ENCODE measurements at regions not wholly inside any gene's neighbourhood (a gene's known extent, or its start where the extent isn't known, plus 50 kb on each side); places are given as distances from the start of the nearest gene placed in this dataset.

DNA sequence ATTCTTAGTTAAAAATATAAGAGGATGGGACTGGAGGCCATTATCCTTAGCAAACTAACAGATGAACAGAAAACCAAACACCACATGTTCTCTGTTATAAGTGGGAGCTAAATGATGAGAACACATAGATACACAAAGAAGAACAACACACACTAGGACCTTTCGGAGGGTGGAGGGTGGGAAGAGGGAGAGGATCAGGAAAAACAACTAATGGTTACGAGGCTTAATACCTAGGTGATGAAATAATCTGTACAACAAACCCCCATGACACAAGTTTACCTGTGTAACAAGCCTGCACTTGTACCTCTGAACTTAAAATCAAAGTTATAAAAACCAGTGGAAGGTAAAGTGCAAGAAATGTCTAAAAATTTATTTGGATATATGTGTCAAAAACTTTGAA, 1047.4 kb upstream of the C9orf72 start:
- DNase-seq (ENCODE audit: low spot score), result no peak

- DNase-seq (ENCODE audit: low spot score), result no peak
Observed at GRCh38 chr9:28624771-28625170, 1051.5 kb upstream of the C9orf72 start.

- DNase-seq (ENCODE audit: low spot score), result no peak
Observed at GRCh38 chr9:28628031-28628430, 1054.8 kb upstream of the C9orf72 start.

DNA sequence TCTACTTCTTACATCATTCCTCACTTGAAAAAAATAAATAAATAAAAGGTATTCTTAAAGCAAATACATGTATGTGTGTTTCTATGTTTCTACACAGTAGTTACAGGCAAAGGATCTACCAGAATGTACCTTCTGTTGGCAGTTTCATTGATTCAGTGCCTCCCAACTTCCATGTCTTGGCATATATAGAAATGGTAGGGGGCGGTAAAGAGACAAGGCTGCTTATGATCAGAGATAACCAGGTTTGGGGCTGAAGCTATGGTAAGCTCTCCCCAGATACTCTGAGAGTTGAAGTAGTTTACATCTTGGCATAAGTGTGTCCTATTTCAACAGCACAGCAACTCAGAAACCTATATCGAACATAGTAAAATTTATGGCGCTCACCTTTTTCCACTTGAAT, 1075.4 kb upstream of the C9orf72 start:
- no peak for DNase-seq (ENCODE audit: low spot score)

DNA sequence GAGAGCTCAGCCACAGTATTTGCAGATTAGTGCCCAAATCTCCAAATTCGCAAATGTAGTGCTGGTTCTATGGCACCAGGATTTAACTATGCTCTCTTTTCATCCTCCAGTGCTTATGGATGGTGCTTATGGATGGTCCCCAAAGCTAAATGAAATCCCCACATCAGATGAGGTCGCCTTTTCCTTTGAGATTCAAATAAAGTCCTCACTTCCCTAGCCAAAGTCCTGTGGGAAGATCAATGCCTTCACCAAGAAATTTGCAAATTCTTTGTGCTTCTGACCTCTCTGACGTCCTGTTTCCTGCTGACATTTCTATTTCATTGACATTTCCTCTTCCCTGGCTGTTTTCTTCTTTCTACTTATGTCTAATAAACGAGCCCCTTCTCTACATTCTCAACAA, 1077.0 kb upstream of the C9orf72 start:
- no peak for DNase-seq (ENCODE audit: low spot score)

DNA sequence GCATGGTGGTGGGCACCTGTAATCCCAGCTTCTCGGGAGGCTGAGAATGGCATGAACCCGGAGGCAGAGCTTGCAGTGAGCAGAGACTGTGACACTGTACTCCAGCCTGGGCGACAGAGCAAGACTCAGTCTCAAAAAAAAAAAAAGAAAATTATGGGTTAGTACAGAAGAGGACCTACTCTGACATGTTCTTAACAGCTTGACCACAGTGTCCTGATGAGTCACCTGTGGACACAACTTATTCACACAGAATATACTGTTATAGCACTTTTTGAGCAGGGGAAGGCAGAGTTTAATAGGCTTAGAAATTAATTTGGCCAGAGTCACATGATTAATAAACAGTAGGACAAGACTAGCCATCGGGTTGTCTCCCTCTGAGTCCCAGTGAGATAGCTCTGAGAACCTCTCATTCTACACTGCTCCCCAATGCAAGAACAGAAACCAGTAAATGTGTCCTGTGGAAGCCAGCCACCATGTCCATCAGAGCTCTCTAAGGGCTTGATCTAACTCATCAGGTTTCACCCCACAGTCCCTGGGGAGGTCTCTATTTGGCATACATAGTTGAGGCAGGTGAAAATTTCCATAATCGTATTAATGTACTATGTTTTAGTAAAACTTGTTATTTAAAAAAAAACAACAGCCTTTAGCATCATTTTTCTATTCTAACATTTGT, 1077.9 kb upstream of the C9orf72 start:
- DNase-seq (ENCODE audit: low spot score), result peak; percentile 16

- DNase-seq (ENCODE audit: low spot score), result no peak
Observed at GRCh38 chr9:28653216-28653615, 1079.9 kb upstream of the C9orf72 start.

- DNase-seq (ENCODE audit: low spot score), result no peak
Observed at GRCh38 chr9:28656727-28657126, 1083.4 kb upstream of the C9orf72 start.

DNA sequence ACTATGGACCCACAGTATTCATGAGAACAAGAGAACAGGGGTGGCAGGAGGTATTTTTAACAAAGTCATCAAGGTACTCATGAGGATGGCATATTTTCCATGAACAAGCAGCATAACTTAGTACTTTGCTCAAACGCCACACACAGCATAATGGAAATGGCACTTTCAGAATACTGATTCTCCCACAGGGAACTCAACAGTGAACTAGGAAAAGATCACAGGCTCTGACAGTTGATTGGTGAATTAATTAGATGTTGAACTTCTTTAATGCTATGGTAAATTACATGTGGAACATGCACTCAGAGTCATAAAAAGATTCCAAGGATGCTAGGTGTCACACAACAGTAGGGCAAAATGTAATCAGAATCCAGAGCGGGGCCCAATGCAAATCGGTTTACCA, 1088.6 kb upstream of the C9orf72 start:
- DNase-seq (ENCODE audit: low spot score), result no peak

DNA sequence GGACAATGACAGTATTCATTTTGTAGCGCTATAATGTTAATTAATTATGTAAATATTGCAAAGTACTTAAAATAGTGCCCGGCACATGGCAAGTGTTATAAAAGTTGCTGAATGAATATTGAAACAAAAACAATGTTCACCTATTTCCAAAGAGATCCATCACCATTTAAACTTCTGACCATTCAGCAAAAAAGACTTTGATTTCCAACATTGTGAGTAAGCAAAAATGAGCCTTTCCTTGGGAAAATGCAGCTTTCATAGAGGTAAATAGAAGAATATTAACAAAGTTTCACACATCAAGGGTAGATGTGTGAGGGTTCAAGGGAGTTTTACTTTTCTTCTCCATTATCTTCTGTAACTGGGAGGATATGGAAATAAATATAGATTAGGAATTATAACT, 1089.4 kb upstream of the C9orf72 start:
- no peak for DNase-seq (ENCODE audit: low spot score)

DNA sequence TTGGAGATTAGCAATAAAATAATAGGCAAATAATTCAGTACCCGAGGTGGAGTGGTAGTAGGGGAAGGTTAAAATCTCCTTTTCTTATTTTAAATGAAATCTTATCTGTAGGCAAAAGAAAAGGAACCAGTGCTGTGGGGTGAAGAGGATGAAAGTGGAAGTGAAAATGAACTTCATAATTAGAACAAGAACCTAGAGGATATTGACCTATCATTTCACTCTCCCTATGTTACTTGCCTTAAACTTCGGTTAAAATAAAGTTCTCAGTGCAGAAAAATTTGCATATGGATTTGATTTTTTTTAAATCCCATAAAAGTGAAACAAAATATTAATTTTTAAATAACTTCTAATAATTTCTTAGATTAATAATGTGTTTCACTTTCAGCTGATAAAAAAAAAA, 1094.9 kb upstream of the C9orf72 start:
- no peak for DNase-seq (ENCODE audit: low spot score)

- no peak for DNase-seq (ENCODE audit: low spot score)
Observed at GRCh38 chr9:28671000-28671399, 1097.7 kb upstream of the C9orf72 start.

GRCh38 chr9:28678097-28678496, 1104.8 kb upstream of the C9orf72 start:
- DNase-seq (ENCODE audit: low spot score), result peak; percentile 9

DNA sequence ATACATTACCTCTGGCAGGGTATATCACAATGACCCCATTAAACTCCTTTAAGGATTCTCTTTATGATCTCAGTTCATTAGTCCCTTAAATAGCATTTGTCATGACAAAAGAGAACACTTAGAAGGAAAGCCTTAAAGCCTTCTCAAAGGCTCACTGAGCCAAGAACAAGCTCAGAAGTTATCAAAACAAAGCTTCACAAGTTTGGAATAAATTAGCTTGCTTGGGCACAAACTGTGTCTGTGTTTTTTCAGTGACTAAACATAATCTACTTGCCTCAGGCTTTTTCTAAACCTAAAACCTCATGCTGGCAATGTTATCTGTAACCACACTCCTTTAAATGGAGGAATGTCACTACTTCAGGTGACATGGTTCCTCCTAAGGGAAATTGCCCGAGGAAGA, 1114.9 kb upstream of the C9orf72 start:
- DNase-seq (ENCODE audit: low spot score), result peak; percentile 50

DNA sequence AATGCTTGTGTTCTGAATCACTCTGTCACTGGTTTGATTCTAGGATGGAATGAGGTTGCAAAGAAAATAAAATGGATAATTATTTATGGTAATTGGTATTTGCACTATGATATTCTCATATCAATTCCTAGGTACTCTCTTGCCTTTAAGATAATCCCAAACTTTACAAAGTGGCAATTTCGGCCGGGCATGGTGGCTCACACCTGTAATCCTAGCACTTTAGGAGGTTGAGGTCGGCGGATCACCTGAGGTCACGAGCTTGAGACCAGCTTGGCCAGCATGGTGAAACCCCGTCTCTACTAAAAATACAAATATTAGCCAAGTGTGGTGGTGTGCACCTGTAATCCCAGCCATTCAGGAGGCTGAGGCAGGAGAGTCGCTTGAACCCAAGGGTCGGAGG, 1118.7 kb upstream of the C9orf72 start:
- DNase-seq (ENCODE audit: low spot score), result no peak

DNA sequence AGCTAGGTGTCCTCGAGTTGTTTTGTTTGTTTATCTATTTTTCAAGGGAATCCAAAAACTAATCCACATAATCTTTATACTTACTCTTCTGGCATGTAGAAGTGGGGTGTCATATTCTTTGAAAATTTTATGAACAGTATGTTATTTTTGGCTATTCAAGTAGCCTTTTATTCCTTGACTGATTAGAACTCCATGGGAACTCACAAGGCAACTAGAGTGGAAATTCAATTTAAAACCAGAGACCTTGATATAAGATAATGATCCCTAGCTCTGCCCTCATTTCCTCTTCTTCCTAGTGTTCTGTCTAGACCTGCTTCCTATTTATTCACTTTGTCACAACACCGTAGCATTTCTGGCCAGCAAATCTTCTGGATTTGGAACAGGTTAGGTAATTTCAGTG, 1123.7 kb upstream of the C9orf72 start:
- DNase-seq (ENCODE audit: low spot score), result no peak

DNA sequence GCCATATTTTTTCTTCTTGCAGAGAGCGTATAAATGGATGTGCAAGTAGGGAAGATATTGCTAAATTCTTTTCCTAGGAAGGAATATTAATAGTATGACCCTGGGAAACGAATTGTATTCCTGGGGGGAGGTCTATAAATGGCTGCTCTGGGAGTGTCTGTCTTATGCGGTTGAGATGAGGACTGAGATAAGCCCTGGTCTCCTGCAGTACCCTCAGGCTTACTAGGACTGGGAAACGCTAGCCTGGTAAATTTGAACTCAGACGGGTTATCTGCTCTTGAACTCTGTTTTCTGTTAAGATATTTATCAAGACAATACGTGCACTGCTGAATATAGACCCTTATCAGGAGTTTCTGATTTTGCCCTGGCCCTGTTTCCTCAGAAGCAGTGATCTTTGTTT, 1126.4 kb upstream of the C9orf72 start:
- DNase-seq (ENCODE audit: low spot score), result no peak

DNA sequence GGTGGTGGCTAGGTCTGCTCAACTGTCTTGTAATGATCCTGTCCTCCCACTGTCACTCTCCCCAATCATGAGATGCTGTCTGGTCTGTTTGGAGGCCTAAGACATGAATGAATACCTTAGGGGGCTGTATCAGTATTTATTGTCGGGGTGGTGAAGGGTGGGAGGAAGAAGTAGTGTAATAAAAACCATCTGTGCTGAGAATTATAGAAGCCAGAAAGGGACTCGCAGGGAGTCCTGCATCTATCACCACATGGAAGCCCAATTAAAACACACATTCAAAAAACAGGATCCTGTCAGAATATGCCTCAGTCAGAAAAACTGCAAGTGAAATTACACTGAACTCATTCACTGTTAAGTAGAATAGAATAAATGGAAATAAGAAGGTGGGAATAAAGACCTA, 1134.3 kb upstream of the C9orf72 start:
- no peak for DNase-seq (ENCODE audit: low spot score)

DNA sequence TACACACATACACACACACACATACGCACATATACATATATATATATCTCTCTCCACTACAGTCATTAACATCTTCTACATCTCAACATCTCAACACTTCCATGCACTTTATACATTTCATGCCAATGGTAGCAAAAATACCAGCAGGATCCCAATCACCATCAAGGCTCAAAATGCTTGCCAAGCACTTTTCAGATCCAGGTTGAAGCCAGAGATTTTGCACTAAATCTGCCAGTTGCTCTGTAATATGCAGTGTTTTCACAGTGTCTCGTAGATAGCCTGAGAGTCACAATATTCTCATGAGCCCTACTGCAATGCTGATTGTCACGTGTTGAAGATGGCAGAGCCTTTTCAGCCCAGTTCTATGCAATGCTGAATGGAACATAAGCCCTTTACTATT, 1140.9 kb upstream of the C9orf72 start:
- DNase-seq (ENCODE audit: low spot score), result no peak

DNA sequence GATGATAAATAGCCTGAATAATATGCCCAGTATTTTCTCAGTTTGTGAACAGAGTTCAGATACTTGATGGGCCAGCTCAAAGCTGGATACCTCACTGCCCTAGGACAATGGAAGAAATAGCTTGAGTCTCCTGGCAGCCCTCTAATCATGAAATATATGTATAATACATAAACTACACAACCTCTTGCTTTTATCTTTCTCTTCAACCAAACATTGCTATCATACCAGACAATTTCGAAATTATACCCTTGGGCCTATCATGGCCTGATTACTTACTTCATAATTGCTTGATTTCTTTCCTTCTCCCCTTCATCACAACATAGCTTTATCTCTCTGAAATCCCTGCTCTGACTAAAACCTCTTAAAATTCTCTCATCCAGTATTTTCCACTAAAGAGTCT, 1144.9 kb upstream of the C9orf72 start:
- no peak for DNase-seq (ENCODE audit: low spot score)

GRCh38 chr9:28720746-28721145, 1147.5 kb upstream of the C9orf72 start:
- DNase-seq (ENCODE audit: low spot score), result peak; percentile 37

- DNase-seq (ENCODE audit: low spot score), result no peak
Observed at GRCh38 chr9:28730111-28730510, 1156.8 kb upstream of the C9orf72 start.

- DNase-seq (ENCODE audit: low spot score), result no peak
Observed at GRCh38 chr9:28735738-28736342, 1162.6 kb upstream of the C9orf72 start.

DNA sequence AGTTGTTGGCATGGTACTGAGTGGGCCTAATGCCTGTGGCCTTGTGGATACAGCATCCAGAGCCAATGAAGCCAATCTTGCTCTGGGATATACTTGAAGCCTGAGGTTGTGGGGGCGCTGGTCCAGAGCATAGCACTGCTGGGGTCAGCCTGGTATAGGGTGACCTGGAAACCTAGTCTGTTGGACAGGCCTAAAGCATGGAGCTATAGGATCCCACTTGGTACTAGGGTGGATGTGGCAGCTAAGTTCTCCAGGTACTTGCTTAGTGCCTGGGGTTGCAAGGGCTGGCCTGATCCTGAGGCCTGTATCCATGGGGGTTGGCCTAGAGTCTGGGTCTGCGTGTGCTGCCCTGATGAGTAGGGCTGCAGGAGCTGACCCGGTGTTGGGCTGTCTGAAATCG, 1168.2 kb upstream of the C9orf72 start:
- no peak for DNase-seq (ENCODE audit: low spot score)
